IMR-90 (cell line): ENCODE measurements at regions not wholly inside any gene's neighbourhood (a gene's known extent, or its start where the extent isn't known, plus 50 kb on each side); places are given as distances from the start of the nearest gene placed in this dataset.

Experiments
- ATAC-seq: fragments of 200-7000 bp; cut with Tn5 transposase; 2 replicates; pipeline ENCODE4 v1.9.1; 2020; ENCODE audit warnings: low read depth, mild to moderate bottlenecking, moderate library complexity
- BruUV-seq: library from RNA; stranded (reverse); fragments of 400-500 nt; replicated peaks from 2 replicates; lab custom pipeline; 2021; lab: Mats Ljungman, UMichigan
- CTCF ChIA-PET: fragments of 300-600 bp; formaldehyde crosslinking; extraction: SDS; loops from one replicate; lab custom pipeline; 2021; ENCODE audit warnings: antibody characterized with exemption; lab: Yijun Ruan, JAX
- POLR2A ChIA-PET: fragments of 300-600 bp; sonication (Branson Sonifier 250); formaldehyde crosslinking; loops from one replicate; lab custom pipeline; 2022; ENCODE audit warnings: antibody characterized with exemption; ENCODE audit not compliant: unreplicated experiment; lab: Charles Lee
- DNase-seq: peaks from one replicate; pipeline ENCODE4 v3.0.0; 2013
- H2AFZ ChIP-seq: replicated peaks from 2 replicates; pipeline ENCODE3; 2013; ENCODE audit warnings: low read length, mild to moderate bottlenecking; ENCODE audit not compliant: poor library complexity
- H2AK5ac ChIP-seq: 2 replicates; pipeline ENCODE4 v1.6.1; 2013; ENCODE audit warnings: low read depth, low read length, inconsistent platforms
- H2AK9ac ChIP-seq: replicated peaks from 2 replicates; pipeline ENCODE3; 2013; ENCODE audit warnings: mild to moderate bottlenecking, low read depth, low read length, moderate library complexity; ENCODE audit not compliant: poor library complexity
- H2BK120ac ChIP-seq: 2 replicates; pipeline ENCODE4 v1.6.1; 2013; ENCODE audit warnings: low read depth, low read length, inconsistent platforms
- H2BK15ac ChIP-seq: 3 replicates; pipeline ENCODE4 v1.6.1; 2013; ENCODE audit warnings: low read depth, low read length, inconsistent platforms
- H2BK20ac ChIP-seq: 2 replicates; pipeline ENCODE4 v1.6.1; 2013; ENCODE audit warnings: low read depth, mild to moderate bottlenecking, inconsistent platforms, low read length, moderate library complexity
- H2BK5ac ChIP-seq: 2 replicates; pipeline ENCODE4 v1.6.1; 2013; ENCODE audit warnings: mild to moderate bottlenecking, low read depth, low read length, inconsistent platforms; ENCODE audit not compliant: poor library complexity, severe bottlenecking
- H3K14ac ChIP-seq: replicated peaks from 2 replicates; pipeline ENCODE4 v1.6.1; 2013; ENCODE audit warnings: low read depth, low read length, inconsistent platforms
- H3K18ac ChIP-seq: 2 replicates; pipeline ENCODE4 v1.6.1; 2013; ENCODE audit warnings: low read depth, low read length, control low read depth
- H3K23ac ChIP-seq: 2 replicates; pipeline ENCODE4 v1.6.1; 2013; ENCODE audit warnings: low read depth, low read length, inconsistent platforms
- H3K27ac ChIP-seq: 2 replicates; pipeline ENCODE4 v1.5.1; 2013; ENCODE audit warnings: mild to moderate bottlenecking, control low read depth, low read length; ENCODE audit not compliant: insufficient read depth
- H3K27me3 ChIP-seq: 2 replicates; pipeline ENCODE4 v1.6.1; 2013; ENCODE audit warnings: low read length; ENCODE audit not compliant: control insufficient read depth, insufficient read depth
- H3K36me3 ChIP-seq: 2 replicates; pipeline ENCODE4 v1.6.1; 2013; ENCODE audit warnings: low read length, mixed read lengths; ENCODE audit not compliant: control insufficient read depth, insufficient read depth
- H3K4ac ChIP-seq: 2 replicates; pipeline ENCODE4 v1.6.1; 2013; ENCODE audit warnings: low read depth, low read length, inconsistent platforms
- H3K4me1 ChIP-seq: 2 replicates; pipeline ENCODE4 v1.6.1; 2013; ENCODE audit warnings: low read length, mixed read lengths; ENCODE audit not compliant: control insufficient read depth, insufficient read depth
- H3K4me2 ChIP-seq: 2 replicates; pipeline ENCODE4 v1.6.1; 2013; ENCODE audit warnings: low read depth, mild to moderate bottlenecking, control low read depth, low read length, moderate library complexity
- H3K4me3 ChIP-seq: 2 replicates; pipeline ENCODE4 v1.5.1; 2013; ENCODE audit warnings: low read depth, mild to moderate bottlenecking, control low read depth, low read length, moderate library complexity; ENCODE audit not compliant: insufficient read depth
- H3K56ac ChIP-seq: 2 replicates; pipeline ENCODE4 v1.6.1; 2013; ENCODE audit warnings: low read length, inconsistent platforms; ENCODE audit not compliant: insufficient read depth; ENCODE audit errors: extremely low read depth
- H3K79me1 ChIP-seq, 2 experiments: 2 replicates each; pipeline ENCODE4 v1.6.1; 2013; ENCODE audit warnings: low read length in 2 of 2, inconsistent platforms in 1 of 2, low read depth in 1 of 2
- H3K9ac ChIP-seq: 2 replicates; pipeline ENCODE4 v1.6.1; 2013; ENCODE audit warnings: low read depth, low read length, control low read depth
- H3K9me1 ChIP-seq: 2 replicates; pipeline ENCODE4 v1.6.1; 2013; ENCODE audit warnings: low read length, inconsistent platforms; ENCODE audit not compliant: insufficient read depth
- H3K9me3 ChIP-seq: 2 replicates; pipeline ENCODE4 v1.6.1; 2013; ENCODE audit warnings: low read length; ENCODE audit not compliant: control insufficient read depth, insufficient read depth
- H4K20me1 ChIP-seq: 2 replicates; pipeline ENCODE4 v1.6.1; 2013; ENCODE audit warnings: low read length, inconsistent platforms; ENCODE audit not compliant: insufficient read depth
- H4K5ac ChIP-seq: 2 replicates; pipeline ENCODE4 v1.6.1; 2013; ENCODE audit warnings: mild to moderate bottlenecking, low read depth, low read length, control low read depth
- H4K8ac ChIP-seq, 2 experiments: 2 replicates each; pipeline ENCODE4 v1.6.1; 2013; ENCODE audit warnings: low read depth in 2 of 2, low read length in 2 of 2, control low read depth in 1 of 2, inconsistent platforms in 1 of 2
- H4K91ac ChIP-seq: 2 replicates; pipeline ENCODE4 v1.6.1; 2013; ENCODE audit warnings: low read depth, low read length, inconsistent platforms; ENCODE audit not compliant: insufficient read depth
- BHLHE40 ChIP-seq: fragments of 150-350 bp; IDR thresholded peaks from 2 replicates; pipeline ENCODE4 v1.6.1; 2016; ENCODE audit warnings: mild to moderate bottlenecking, low read depth, low read length
- CEBPB ChIP-seq: IDR thresholded peaks from 2 replicates; pipeline ENCODE4 v1.6.1; 2012; ENCODE audit warnings: low read depth, low read length, improper control_type of control experiment
- ELK1 ChIP-seq: fragments of 150-350 bp; IDR thresholded peaks from 2 replicates; pipeline ENCODE4 v1.6.1; 2016; ENCODE audit warnings: low read depth, mild to moderate bottlenecking, low read length, moderate library complexity, borderline replicate concordance
- FOS ChIP-seq: fragments of 150-350 bp; IDR thresholded peaks from 2 replicates; pipeline ENCODE4 v1.6.1; 2016; ENCODE audit warnings: low read depth, low read length
- MAFK ChIP-seq: IDR thresholded peaks from 2 replicates; pipeline ENCODE4 v1.6.1; 2012; ENCODE audit warnings: low read depth, low read length, improper control_type of control experiment
- MAZ ChIP-seq: IDR thresholded peaks from 2 replicates; pipeline ENCODE4 v1.6.1; 2012; ENCODE audit warnings: low read depth, mild to moderate bottlenecking, low read length, improper control_type of control experiment, moderate library complexity, borderline replicate concordance
- MXI1 ChIP-seq: IDR thresholded peaks from 2 replicates; pipeline ENCODE4 v1.6.1; 2012; ENCODE audit warnings: low read depth, mild to moderate bottlenecking, low read length, moderate library complexity, borderline replicate concordance
- NFE2L2 ChIP-seq: fragments of 150-350 bp; IDR thresholded peaks from 2 replicates; pipeline ENCODE4 v1.6.1; 2016; ENCODE audit warnings: low read depth, mild to moderate bottlenecking, low read length
- POLR2A ChIP-seq: IDR thresholded peaks from 2 replicates; pipeline ENCODE4 v1.6.1; 2012; ENCODE audit warnings: mild to moderate bottlenecking, low read depth, low read length
- RAD21 ChIP-seq: IDR thresholded peaks from 2 replicates; pipeline ENCODE4 v1.6.1; 2012; ENCODE audit warnings: low read length, improper control_type of control experiment
- RCOR1 ChIP-seq: IDR thresholded peaks from 2 replicates; pipeline ENCODE4 v1.6.1; 2012; ENCODE audit warnings: mild to moderate bottlenecking, low read length, improper control_type of control experiment; ENCODE audit not compliant: insufficient replicate concordance
- RFX5 ChIP-seq: IDR thresholded peaks from 2 replicates; pipeline ENCODE4 v1.8.0; 2012; ENCODE audit warnings: low read depth, mild to moderate bottlenecking, low read length, moderate library complexity
- SMC3 ChIP-seq: fragments of 150-350 bp; IDR thresholded peaks from 2 replicates; pipeline ENCODE4 v1.6.1; 2016; ENCODE audit warnings: low read depth, mild to moderate bottlenecking, antibody characterized with exemption, low read length, moderate library complexity
- dilution Hi-C: fragments of 300-500 bp; cut with HindIII; formaldehyde crosslinking; loops from one replicate; pipeline ENCODE4 v1.14.3; 2018; ENCODE audit warnings: low sequenced_read_pairs; ENCODE audit not compliant: unreplicated experiment
- in situ Hi-C: fragments of 300-500 bp; cut with MboI; formaldehyde crosslinking; loops from 3 replicates; pipeline ENCODE4 v1.14.3; 2019; ENCODE audit warnings: low sequenced_read_pairs, inconsistent platforms, mixed read lengths
- intact Hi-C: fragments of 100-400 bp; cut with micrococcal nuclease; formaldehyde crosslinking; loops from 2 replicates; pipeline ENCODE4 v1.10.0; 2022

- BruUV-seq, result no TSS peak
- Histone ChIP-seq H2BK20ac (no peak overlapping the region), H3K18ac (no peak overlapping the region), H4K91ac (no peak overlapping the region), H4K8ac (no peak overlapping the region), H2AFZ (no peak overlapping the region), H2BK120ac (no peak overlapping the region), H3K79me1 (no peaks in the 10 kb centered on the region), H3K14ac (no peak overlapping the region), H3K9me1 (peaks cover 11% of the 10 kb centered on the region), H3K23ac (no peak overlapping the region), H3K4ac (no peak overlapping the region), H4K20me1 (no peaks in the 10 kb centered on the region), H3K4me3 (no peak overlapping the region), H3K27ac (no peak overlapping the region), H3K27me3 (no peaks in the 10 kb centered on the region), H3K4me2 (no peak overlapping the region), H3K9ac (no peak overlapping the region), H2AK5ac (no peak overlapping the region), H3K36me3 (no peaks in the 10 kb centered on the region), H2AK9ac (no peak overlapping the region), H2BK15ac (no peak overlapping the region), H4K5ac (no peak overlapping the region), H2BK5ac (no peak overlapping the region), H3K4me1 (peaks cover 26% of the 10 kb centered on the region), H3K9me3 (no peaks in the 10 kb centered on the region), H3K56ac (no peak overlapping the region)
- intact Hi-C loops (no loop called here), in situ Hi-C loops (no loop called here), dilution Hi-C loops (no loop called here)
- no peak for ATAC-seq
- TF ChIP-seq RFX5, result no peak
- no peak for TF ChIP-seq POLR2A
- no peak for TF ChIP-seq MXI1
- no peak for TF ChIP-seq ELK1
- TF ChIP-seq FOS, result no peak
- TF ChIP-seq SMC3, result no peak
- no peak for TF ChIP-seq MAZ
- TF ChIP-seq MAFK, result no peak
- no peak for TF ChIP-seq NFE2L2
- TF ChIP-seq RAD21, result no peak
- no peak for TF ChIP-seq BHLHE40
- TF ChIP-seq RCOR1, result no peak
- TF ChIP-seq CEBPB, result no peak
- CTCF ChIA-PET, result no interaction called here
- no peak for DNase-seq
- POLR2A ChIA-PET, result interaction anchor here (0.7 kb wide), 1 partner anchor 10 kb away, joined by 4 read pairs; no protein-coding TSS in a partner anchor
These were observed 139.5 kb upstream of the PKDCC start for GRCh38 chr2:41908349-41908748.
